K562 (cell line): ENCODE measurements at regions not wholly inside any gene's neighbourhood (a gene's known extent, or its start where the extent isn't known, plus 50 kb on each side); places are given as distances from the start of the nearest gene placed in this dataset.

Source experiments
- ATAC-seq: fragments of 200-7000 bp; cut with Tn5 transposase; 3 replicates; pipeline ENCODE4 v1.9.1; 2020; ENCODE audit warnings: moderate library complexity
- BruUV-seq: library from RNA; stranded (reverse); fragments of 400-500 nt; replicated peaks from 2 replicates; lab custom pipeline; 2021; lab: Mats Ljungman, UMichigan
- CTCF ChIA-PET: fragments of 300-600 bp; formaldehyde crosslinking; extraction: SDS; loops from one replicate; lab custom pipeline; 2021; ENCODE audit warnings: low intra/inter-chr PET ratio; lab: Yijun Ruan, JAX
- POLR2A ChIA-PET: fragments of 300-600, 350-650 bp; sonication (Branson Sonifier 250); formaldehyde crosslinking; extraction: SDS; loops from one replicate; lab custom pipeline; 2021; ENCODE audit warnings: antibody characterized with exemption, inconsistent platforms; lab: Yijun Ruan, JAX
- DNase-seq, 4 experiments: peaks; one replicate each; pipeline versions ENCODE4 v3.0.0 to v3.0.0-alpha.2; 2011 to 2018; ENCODE audit warnings: low spot score in 3 of 4, mixed read lengths in 3 of 4; ENCODE audit errors: extremely low read depth in 1 of 4
- FAIRE-seq: peaks from 2 replicates; lab custom pipeline; 2011; peaks lifted over from hg19 to GRCh38; lab: Jason Lieb, UNC
- H2AFZ ChIP-seq: 2 replicates; pipeline ENCODE4 v1.6.0; 2011; ENCODE audit warnings: low read depth, low read length, control low read depth, inconsistent platforms
- H3K27ac ChIP-seq: fragments of 200-600 bp; 3 replicates; pipeline ENCODE4 v1.8.0; 2011; ENCODE audit warnings: low read depth, mild to moderate bottlenecking, control low read depth, inconsistent platforms, low read length, moderate library complexity, mixed read lengths; ENCODE audit errors: extremely low read depth
- H3K27me3 ChIP-seq, 2 experiments: fragments of 300-600 bp in 1 of 2; 2 replicates in 1 of 2; 3 replicates in 1 of 2; pipeline versions ENCODE4 v1.6.0 to v1.8.0; 2011; ENCODE audit warnings: inconsistent platforms in 2 of 2, low read length in 2 of 2, mild to moderate bottlenecking in 1 of 2, mixed read lengths in 1 of 2, moderate library complexity in 1 of 2; ENCODE audit not compliant: control insufficient read depth in 2 of 2, insufficient read depth in 2 of 2
- H3K36me3 ChIP-seq: fragments of 300-600 bp; 3 replicates; pipeline ENCODE4 v1.8.0; 2011; ENCODE audit warnings: mild to moderate bottlenecking, low read length, inconsistent platforms; ENCODE audit not compliant: control insufficient read depth, insufficient read depth
- H3K4me1 ChIP-seq, 2 experiments: fragments of 200-600 bp in 1 of 2; replicated peaks in 1 of 2; 2 replicates in 1 of 2; 3 replicates in 1 of 2; pipeline versions ENCODE4 v1.5.1 to v1.8.0; 2011; ENCODE audit warnings: inconsistent platforms in 2 of 2, low read length in 2 of 2, mild to moderate bottlenecking in 1 of 2, mixed read lengths in 1 of 2, moderate library complexity in 1 of 2; ENCODE audit not compliant: control insufficient read depth in 2 of 2, insufficient read depth in 2 of 2
- H3K4me2 ChIP-seq: 2 replicates; pipeline ENCODE4 v1.6.1; 2011; ENCODE audit warnings: low read length, control low read depth, inconsistent platforms, mixed read lengths; ENCODE audit not compliant: insufficient read depth
- H3K4me3 ChIP-seq: fragments of 200-600 bp; sonication (generic), shearing (Covaris generic); 2 replicates; pipeline ENCODE4 v1.5.1; 2016; ENCODE audit warnings: control low read depth, inconsistent platforms
- H3K79me2 ChIP-seq: fragments of 200-600 bp; 3 replicates; pipeline ENCODE4 v1.8.0; 2011; ENCODE audit warnings: low read length, inconsistent platforms; ENCODE audit not compliant: control insufficient read depth, insufficient read depth
- H3K9ac ChIP-seq, 2 experiments: 2 replicates each; pipeline versions ENCODE4 v1.6.0 to v1.6.1; 2011; ENCODE audit warnings: low read depth in 2 of 2, low read length in 2 of 2, control low read depth in 1 of 2, inconsistent platforms in 1 of 2, mild to moderate bottlenecking in 1 of 2, mixed read lengths in 1 of 2; ENCODE audit not compliant: insufficient read depth in 1 of 2
- H3K9me1 ChIP-seq: one replicate; pipeline ENCODE4 v1.6.0; 2011; ENCODE audit warnings: inconsistent platforms, mild to moderate bottlenecking, low read length, moderate library complexity; ENCODE audit not compliant: control insufficient read depth, insufficient read depth
- H3K9me3 ChIP-seq: replicated peaks from 2 replicates; pipeline ENCODE4 v1.5.1; 2011; ENCODE audit warnings: low read depth, low read length, inconsistent platforms; ENCODE audit not compliant: control insufficient read depth, insufficient read depth
- H4K20me1 ChIP-seq: replicated peaks from 2 replicates; pipeline ENCODE4 v1.6.1; 2011; ENCODE audit warnings: low read length, inconsistent platforms, mixed read lengths; ENCODE audit not compliant: control insufficient read depth, insufficient read depth
- CBFA2T3 ChIP-seq: fragments of 450-650 bp; IDR thresholded peaks from 2 replicates; pipeline ENCODE4 v1.6.1; 2017
- ESRRB ChIP-seq: fragments of 250-450 bp; sonication (Bioruptor Pico); IDR thresholded peaks from 2 replicates; pipeline ENCODE4 v1.5.0; 2020; ENCODE audit warnings: mild to moderate bottlenecking, moderate library complexity, borderline replicate concordance
- HDGF ChIP-seq: fragments of 450-650 bp; IDR thresholded peaks from 2 replicates; pipeline ENCODE4 v1.6.1; 2016
- JUND ChIP-seq, 2 experiments: IDR thresholded peaks; 2 replicates in 1 of 2; 3 replicates in 1 of 2; pipeline ENCODE4 v1.6.1; 2011; ENCODE audit warnings: borderline replicate concordance in 2 of 2, low read depth in 2 of 2, low read length in 2 of 2, improper control_type of control experiment in 1 of 2, missing biosample characterization in 1 of 2, missing genetic modification characterization in 1 of 2, missing genetic modification reagents in 1 of 2
- MCM2 ChIP-seq: fragments of 450-650 bp; IDR thresholded peaks from 2 replicates; pipeline ENCODE4 v1.6.1; 2017; ENCODE audit warnings: low read depth, mild to moderate bottlenecking
- MEF2A ChIP-seq: IDR thresholded peaks from 2 replicates; pipeline ENCODE4 v1.6.1; 2011; ENCODE audit warnings: low read depth, mild to moderate bottlenecking, low read length, moderate library complexity; ENCODE audit not compliant: control insufficient read depth
- NFIX ChIP-seq: fragments of 250-450 bp; sonication (Bioruptor Pico); IDR thresholded peaks from 2 replicates; pipeline ENCODE4 v1.4.0; 2020; ENCODE audit warnings: low read depth, mild to moderate bottlenecking, moderate library complexity
- OTX1 ChIP-seq: fragments of 450-650 bp; formaldehyde crosslinking; IDR thresholded peaks from 2 replicates; pipeline ENCODE4 v1.4.0; 2022; ENCODE audit warnings: mild to moderate bottlenecking
- PHF20 ChIP-seq: fragments of 450-650 bp; IDR thresholded peaks from 2 replicates; pipeline ENCODE4 v1.6.1; 2018; ENCODE audit not compliant: partially characterized antibody
- PRPF4 ChIP-seq: fragments of 200-400 bp; formaldehyde crosslinking; IDR thresholded peaks from one replicate; pipeline ENCODE4 v1.6.1; 2017; ENCODE audit warnings: low read length, low read depth, mild to moderate bottlenecking; ENCODE audit not compliant: insufficient read depth, poor library complexity, severe bottlenecking
- SIX5 ChIP-seq, 2 experiments: IDR thresholded peaks; 2 replicates each; pipeline ENCODE4 v1.6.1; 2011; ENCODE audit warnings: low read length in 2 of 2, borderline replicate concordance in 1 of 2, low read depth in 1 of 2, mild to moderate bottlenecking in 1 of 2, moderate library complexity in 1 of 2; ENCODE audit not compliant: insufficient read depth in 1 of 2
- ZNF12 ChIP-seq: sonication (generic); formaldehyde crosslinking; IDR thresholded peaks from 2 replicates; pipeline ENCODE4 v1.4.0; 2020; ENCODE audit warnings: mild to moderate bottlenecking, missing genetic modification reagents
- ZNF134 ChIP-seq: fragments of 250-450 bp; sonication (Bioruptor Pico); conservative IDR thresholded peaks from 2 replicates; pipeline ENCODE4 v1.4.0; 2020
- ZNF311 ChIP-seq: fragments of 250-450 bp; sonication (Bioruptor Pico); IDR thresholded peaks from 2 replicates; pipeline ENCODE4 v1.4.0; 2020; ENCODE audit warnings: mild to moderate bottlenecking, moderate library complexity
- WGBS: fragments of 100-300 bp; shearing (Covaris generic); methylation state at CpG from one replicate; pipeline ENCODE4 v1.1.6; 2016; ENCODE audit warnings: low coverage, mixed read lengths; ENCODE audit not compliant: insufficient coverage; ENCODE audit errors: missing lambda C conversion rate; 5-methylcytosine and 5-hydroxymethylcytosine counted together
- in situ Hi-C: fragments of 300-500 bp; cut with MboI; formaldehyde crosslinking; loops from 4 replicates; pipeline ENCODE4 v1.15.0; 2018; ENCODE audit warnings: inconsistent platforms, mixed read lengths
- intact Hi-C: fragments of 100-400 bp; cut with micrococcal nuclease; formaldehyde crosslinking; loops from 2 replicates; pipeline ENCODE4 v1.14.2; 2022
- TF ChIP-seq, protein P1 (sequence below): fragments of 450-650 bp; formaldehyde crosslinking; IDR thresholded peaks from 2 replicates; pipeline ENCODE4 v1.4.0; 2022; ENCODE audit warnings: missing genetic modification characterization
- TF ChIP-seq, protein P2 (sequence below): fragments of 250-450 bp; sonication (Bioruptor Pico); IDR thresholded peaks from 2 replicates; pipeline ENCODE4 v1.4.0; 2020; ENCODE audit warnings: mild to moderate bottlenecking, moderate library complexity, borderline replicate concordance

DNA sequence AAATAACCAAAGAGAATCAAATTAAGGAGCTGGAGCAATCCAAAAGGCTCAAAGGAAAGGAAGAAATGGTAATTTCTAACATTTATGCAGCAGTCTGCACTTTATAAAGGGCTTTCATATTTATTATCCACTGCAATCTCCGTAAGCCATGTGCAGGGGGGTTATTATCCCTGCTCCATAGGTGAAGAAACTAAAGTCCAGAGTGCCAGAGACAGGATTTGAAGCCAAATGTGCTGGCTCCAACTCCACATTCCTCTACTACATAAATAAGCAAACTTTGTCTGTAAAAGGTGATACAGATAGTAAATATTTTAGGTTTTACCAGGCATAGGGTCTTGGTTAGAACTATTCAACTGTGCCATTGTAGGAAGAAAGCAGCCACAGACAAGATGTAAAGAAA, 221.4 kb downstream of the MINAR1 start:
- BruUV-seq, result no TSS peak
- H3K27ac ChIP-seq, result no peak overlapping the region
- no peaks in the 10 kb centered on the region for H3K36me3 ChIP-seq
- H3K4me3 ChIP-seq, result no peak overlapping the region
- intact Hi-C loops (no loop called here), in situ Hi-C loops (no loop called here)
- WGBS, result 0% methylated on average over 1 of the region's 1 CpG
- no peak for DNase-seq
- no peak overlapping the region for H3K4me2 ChIP-seq
- FAIRE-seq, result no peak
- no peaks in the 10 kb centered on the region for H3K27me3 ChIP-seq
- no peaks in the 10 kb centered on the region for H3K79me2 ChIP-seq
- ATAC-seq, result no peak
- H3K4me1 ChIP-seq, result no peaks in the 10 kb centered on the region
- no peaks in the 10 kb centered on the region for H4K20me1 ChIP-seq
- no peaks in the 10 kb centered on the region for H3K9me3 ChIP-seq
- no peak overlapping the region for H3K9ac ChIP-seq
- ChIA-PET POLR2A (no interaction called here), CTCF (no interaction called here)
- TF ChIP-seq MCM2 (no peak), PRPF4 (no peak), ZNF311 (no peak), ZNF134 (CRISPR knock-in tag) (no peak), ZNF12 (no peak), JUND (IDR thresholded peaks at IDR 0.05; ENCODE audit: borderline replicate concordance, low read depth, low read length) (no peak), JUND (tag; IDR thresholded peaks at IDR 0.05; ENCODE audit: borderline replicate concordance, low read depth, low read length) (no peak), HDGF (no peak), ESRRB (no peak), PHF20 (no peak), NFIX (CRISPR knock-in tag) (no peak), MEF2A (no peak), CBFA2T3 (no peak), SIX5 (IDR thresholded peaks at IDR 0.05; ENCODE audit: borderline replicate concordance in 1 of 2, insufficient read depth in 1 of 2, low read depth in 1 of 2, low read length in 2 of 2) (no peak), OTX1 (CRISPR knock-in tag) (no peak)
- TF ChIP-seq, protein P1, sequence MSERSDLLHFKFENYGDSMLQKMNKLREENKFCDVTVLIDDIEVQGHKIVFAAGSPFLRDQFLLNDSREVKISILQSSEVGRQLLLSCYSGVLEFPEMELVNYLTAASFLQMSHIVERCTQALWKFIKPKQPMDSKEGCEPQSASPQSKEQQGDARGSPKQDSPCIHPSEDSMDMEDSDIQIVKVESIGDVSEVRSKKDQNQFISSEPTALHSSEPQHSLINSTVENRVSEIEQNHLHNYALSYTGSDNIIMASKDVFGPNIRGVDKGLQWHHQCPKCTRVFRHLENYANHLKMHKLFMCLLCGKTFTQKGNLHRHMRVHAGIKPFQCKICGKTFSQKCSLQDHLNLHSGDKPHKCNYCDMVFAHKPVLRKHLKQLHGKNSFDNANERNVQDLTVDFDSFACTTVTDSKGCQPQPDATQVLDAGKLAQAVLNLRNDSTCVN, result no peak
- TF ChIP-seq, protein P2, sequence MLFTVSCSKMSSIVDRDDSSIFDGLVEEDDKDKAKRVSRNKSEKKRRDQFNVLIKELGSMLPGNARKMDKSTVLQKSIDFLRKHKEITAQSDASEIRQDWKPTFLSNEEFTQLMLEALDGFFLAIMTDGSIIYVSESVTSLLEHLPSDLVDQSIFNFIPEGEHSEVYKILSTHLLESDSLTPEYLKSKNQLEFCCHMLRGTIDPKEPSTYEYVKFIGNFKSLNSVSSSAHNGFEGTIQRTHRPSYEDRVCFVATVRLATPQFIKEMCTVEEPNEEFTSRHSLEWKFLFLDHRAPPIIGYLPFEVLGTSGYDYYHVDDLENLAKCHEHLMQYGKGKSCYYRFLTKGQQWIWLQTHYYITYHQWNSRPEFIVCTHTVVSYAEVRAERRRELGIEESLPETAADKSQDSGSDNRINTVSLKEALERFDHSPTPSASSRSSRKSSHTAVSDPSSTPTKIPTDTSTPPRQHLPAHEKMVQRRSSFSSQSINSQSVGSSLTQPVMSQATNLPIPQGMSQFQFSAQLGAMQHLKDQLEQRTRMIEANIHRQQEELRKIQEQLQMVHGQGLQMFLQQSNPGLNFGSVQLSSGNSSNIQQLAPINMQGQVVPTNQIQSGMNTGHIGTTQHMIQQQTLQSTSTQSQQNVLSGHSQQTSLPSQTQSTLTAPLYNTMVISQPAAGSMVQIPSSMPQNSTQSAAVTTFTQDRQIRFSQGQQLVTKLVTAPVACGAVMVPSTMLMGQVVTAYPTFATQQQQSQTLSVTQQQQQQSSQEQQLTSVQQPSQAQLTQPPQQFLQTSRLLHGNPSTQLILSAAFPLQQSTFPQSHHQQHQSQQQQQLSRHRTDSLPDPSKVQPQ (CRISPR knock-in tag), result no peak
- H3K9me1 ChIP-seq, result no peaks in the 10 kb centered on the region
- H2AFZ ChIP-seq, result no peak overlapping the region
